ENCODE measurements at regions not wholly inside any gene's neighbourhood (a gene's known extent, or its start where the extent isn't known, plus 50 kb on each side); places are given as distances from the start of the nearest gene placed in this dataset.

GRCh38 chr2:191514613-191515012 lies 163.3 kb upstream of the NABP1 start:
- no peak for DNase-seq (ENCODE audit: low spot score)

DNA sequence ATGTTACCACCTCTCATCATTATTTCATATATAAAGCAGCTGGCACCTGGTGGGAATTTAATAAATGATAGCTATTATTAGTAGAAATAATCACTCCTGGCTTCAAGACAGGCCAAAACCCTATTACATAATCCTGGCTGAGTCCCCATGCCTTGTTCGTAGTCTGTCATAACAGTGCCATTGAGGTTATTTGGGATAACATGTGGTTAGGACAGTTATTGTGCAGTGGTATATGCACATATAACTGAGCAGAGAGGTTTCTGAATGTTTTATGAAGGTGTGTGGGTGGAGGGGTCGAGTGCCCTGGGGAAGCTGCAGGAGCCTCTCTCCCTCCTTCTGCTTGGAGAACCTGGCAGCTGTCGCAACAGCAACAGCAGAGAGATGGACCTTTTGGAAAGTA lies 162.4 kb upstream of the NABP1 start:
- no peak for DNase-seq (ENCODE audit: low spot score)

DNA sequence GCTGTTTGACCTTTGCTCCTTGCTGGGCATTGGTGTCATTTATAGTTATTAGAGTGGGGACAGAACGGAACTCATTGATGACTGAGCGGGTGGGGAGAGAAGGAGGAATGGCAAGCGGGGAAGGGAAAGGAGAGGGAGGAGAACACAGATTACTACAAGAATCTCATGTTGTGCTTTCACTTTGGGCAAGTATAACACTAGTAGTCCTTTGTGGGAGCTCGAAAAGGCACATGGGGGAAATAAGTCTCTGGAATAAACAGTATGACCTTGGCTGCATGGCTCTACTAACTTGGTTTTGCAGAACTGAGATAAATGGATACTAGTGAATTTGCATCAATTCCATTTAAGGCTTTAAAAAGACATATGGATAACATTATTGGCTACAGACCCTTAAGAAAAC lies 161.7 kb upstream of the NABP1 start:
- DNase-seq (ENCODE audit: low spot score) = no peak

- DNase-seq (ENCODE audit: low spot score) = peak; percentile 54
Observed at GRCh38 chr2:191521608-191522208, 156.2 kb upstream of the NABP1 start.

- DNase-seq (ENCODE audit: low spot score) = no peak
Observed at GRCh38 chr2:191522478-191523120, 155.3 kb upstream of the NABP1 start.

- DNase-seq (ENCODE audit: low spot score) = no peak
Observed at GRCh38 chr2:191526091-191526490, 151.8 kb upstream of the NABP1 start.

DNA sequence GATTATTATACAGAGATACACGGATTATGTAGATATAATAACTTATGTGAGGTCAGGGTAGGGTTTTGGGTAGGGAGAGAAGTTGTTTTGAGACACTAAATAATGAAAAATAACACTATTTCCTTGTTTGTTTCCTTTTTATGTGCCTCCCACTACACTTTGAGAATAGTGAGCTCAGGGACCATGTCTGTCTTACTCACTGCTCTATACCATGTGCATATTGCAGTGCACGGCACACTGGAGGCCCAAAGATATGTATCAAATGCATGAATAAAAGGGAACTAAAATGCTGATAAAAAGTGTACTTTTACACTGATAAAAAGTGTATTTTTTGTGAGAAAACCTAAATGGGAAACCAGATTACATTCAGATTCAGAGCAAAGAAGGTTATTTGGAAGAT lies 151.4 kb upstream of the NABP1 start:
- DNase-seq (ENCODE audit: low spot score) = no peak

DNA sequence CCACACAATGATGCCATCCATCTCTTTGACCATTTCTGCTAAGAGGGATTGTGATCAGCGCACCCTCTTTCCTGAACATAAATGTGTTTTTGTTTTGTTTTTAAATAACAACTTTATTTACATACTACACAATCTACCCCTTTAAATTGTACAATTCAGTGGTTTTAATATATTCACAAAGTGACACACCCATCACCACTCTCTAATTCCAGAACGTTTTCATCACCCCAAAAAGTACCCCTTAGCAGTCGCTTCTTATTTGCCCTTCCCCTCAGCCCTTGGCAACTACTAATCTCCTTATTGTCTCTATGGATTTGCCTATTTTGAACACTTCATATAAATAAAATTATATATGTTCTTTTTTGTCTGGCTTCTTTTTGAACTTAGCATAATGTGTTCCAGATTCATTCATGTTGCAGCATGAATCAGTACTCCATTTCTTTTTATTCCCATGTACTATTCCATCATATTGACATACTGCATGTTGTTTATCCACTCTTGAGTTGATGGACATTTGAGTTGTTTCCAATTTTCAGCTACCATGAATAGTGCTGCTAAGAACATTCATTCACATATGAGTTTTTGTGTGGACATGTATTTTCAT lies 150.9 kb upstream of the NABP1 start:
- no peak for DNase-seq (ENCODE audit: low spot score)

DNA sequence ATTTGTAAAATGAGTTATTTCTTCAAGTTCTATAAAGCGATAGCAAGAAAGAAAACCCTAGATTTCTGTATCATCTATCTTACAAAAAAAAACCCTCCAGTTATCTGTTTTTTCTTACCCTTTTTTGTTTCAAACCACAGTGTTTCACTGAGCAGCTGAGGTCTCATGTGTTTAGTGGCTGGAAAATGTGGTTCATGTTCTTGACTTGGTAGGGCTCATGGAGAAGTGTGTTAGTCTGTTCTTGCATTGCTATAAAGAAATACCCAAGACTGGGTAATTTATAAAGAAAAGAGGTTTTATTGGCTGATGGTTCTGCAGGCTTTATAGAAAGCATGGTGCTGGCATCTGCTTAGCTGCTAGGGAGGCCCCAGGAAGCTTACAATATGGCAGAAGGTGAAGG lies 147.3 kb upstream of the NABP1 start:
- DNase-seq (ENCODE audit: low spot score) = no peak

DNA sequence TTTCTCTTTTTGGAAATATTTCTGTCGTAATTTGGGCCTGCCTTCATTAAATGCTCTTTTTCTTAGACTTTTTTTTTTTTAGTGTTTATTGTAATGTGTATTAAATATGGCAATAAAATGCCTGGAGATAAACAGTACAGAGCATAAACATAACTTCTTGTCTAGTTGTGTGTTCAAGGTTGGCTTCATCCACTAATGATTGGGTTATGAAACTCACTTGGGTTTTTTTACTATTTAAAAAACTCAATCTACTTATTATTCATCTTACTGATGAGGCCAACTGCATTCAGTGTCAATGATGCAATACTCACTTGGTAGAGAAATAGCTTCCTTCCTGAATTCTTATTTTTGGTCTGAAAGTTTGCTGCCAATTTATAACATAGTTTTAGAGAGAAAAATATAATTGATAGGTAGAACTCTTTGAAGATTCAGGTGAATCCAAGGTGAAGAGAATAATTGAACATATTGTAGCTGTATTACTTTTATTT lies 144.2 kb upstream of the NABP1 start:
- DNase-seq (ENCODE audit: low spot score) = no peak

GRCh38 chr2:191537921-191538320 lies 140.0 kb upstream of the NABP1 start:
- no peak for DNase-seq (ENCODE audit: low spot score)

GRCh38 chr2:191538334-191538903 lies 139.5 kb upstream of the NABP1 start:
- DNase-seq (ENCODE audit: low spot score) = no peak

DNA sequence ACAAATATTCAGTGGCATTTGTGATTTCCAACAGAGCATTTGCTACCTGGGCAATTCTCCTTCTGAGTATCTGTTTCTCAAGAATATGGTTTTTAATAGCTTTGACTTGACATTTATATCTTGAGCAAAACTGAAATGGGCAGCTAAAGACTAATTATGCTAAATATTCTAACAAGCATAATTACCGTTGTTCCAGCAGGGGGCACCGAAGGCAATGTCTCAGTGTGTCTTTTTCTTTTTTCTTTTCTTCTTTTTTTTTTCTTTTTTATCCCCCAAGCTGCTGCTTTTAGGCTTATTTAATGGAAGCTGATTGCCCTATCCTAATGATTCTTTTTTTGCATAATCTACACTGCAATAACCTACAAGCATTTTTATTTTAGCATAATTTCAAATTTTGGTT lies 138.9 kb upstream of the NABP1 start:
- peak; percentile 64 for DNase-seq (ENCODE audit: low spot score)

GRCh38 chr2:191540681-191541080 lies 137.3 kb upstream of the NABP1 start:
- no peak for DNase-seq (ENCODE audit: low spot score)

- DNase-seq (ENCODE audit: low spot score) = no peak
Observed at GRCh38 chr2:191543708-191544107, 134.2 kb upstream of the NABP1 start.

GRCh38 chr2:191544461-191545062 lies 133.4 kb upstream of the NABP1 start:
- no peak for DNase-seq (ENCODE audit: low spot score)

GRCh38 chr2:191545361-191545760 lies 132.6 kb upstream of the NABP1 start:
- DNase-seq (ENCODE audit: low spot score) = no peak

DNA sequence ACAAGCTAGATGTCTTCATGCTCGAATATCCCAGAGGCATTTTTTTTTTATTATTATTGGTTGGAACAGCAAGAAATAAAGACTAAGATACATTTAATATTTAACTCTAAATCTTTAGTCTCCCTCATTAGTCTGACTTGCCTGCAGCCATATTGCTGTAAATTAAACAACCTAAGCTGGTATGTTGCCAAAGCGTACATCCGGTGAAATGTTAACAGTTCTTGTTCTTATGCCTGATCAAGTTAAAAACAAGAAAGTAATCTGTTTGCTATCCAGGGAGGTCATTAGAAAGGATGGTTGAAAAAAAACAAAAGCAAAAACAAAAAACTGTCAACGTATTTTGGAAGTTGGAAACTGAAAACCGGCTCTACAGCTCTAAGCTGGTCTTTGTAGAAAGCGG lies 125.9 kb upstream of the NABP1 start:
- no peak for DNase-seq (ENCODE audit: low spot score)

- no peak for DNase-seq (ENCODE audit: low spot score)
Observed at GRCh38 chr2:191554240-191554639, 123.7 kb upstream of the NABP1 start.

- DNase-seq (ENCODE audit: low spot score) = peak; percentile 82
Observed at GRCh38 chr2:191555092-191555742, 122.7 kb upstream of the NABP1 start.

DNA sequence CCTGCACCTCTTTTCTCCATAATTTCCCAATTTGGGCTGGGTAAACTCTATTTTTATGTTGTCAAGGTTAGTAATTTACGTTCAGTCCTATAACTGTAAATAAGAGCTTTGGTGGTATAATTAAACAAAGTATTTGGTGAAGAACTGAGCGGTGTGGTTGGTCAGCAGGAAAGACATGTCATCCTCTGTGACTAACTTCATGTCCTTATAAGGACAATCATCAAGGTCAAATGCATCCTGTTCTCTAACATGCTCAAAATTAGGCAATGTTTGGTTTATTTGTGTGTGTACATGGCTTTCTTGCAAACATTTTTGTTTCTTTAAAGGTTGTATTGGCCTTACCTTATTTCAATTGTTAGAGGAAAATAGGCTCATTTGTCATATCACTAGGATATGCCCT lies 121.5 kb upstream of the NABP1 start:
- DNase-seq (ENCODE audit: low spot score) = no peak

GRCh38 chr2:191557841-191558240 lies 120.1 kb upstream of the NABP1 start:
- DNase-seq (ENCODE audit: low spot score) = no peak

Measured in AG20443 (cell line).